ENCODE measurements at regions not wholly inside any gene's neighbourhood (a gene's known extent, or its start where the extent isn't known, plus 50 kb on each side); places are given as distances from the start of the nearest gene placed in this dataset.
A peak's percentile ranks its signal among the peaks of the same experiment; 100 is the strongest.

DNA sequence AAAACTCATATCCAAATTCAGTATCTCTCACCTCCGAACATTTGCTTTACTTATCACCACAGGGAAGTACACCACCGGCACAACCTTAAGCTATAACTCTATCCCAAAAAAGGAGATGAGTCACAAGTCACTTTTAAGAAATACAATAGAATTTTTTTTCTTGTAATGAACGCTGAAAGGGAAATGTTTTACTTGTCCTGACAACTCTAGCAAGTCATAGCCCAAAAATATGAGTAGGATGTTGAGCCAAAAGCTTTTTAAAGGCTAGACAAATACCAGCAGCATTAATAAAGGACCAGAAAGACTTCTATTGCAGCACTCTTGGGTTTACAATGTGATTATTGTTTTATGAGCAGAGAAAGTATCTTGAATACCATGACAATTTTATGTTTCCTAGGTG lies 147.3 kb upstream of the FST start:
- no peak for TF ChIP-seq EZH2phosphoT487 (IDR thresholded peaks at IDR 0.05; ENCODE audit: borderline replicate concordance, low read length)
- Histone ChIP-seq H3K4me1 (ENCODE audit: insufficient read depth, low read length) (peaks cover 62% of the 10 kb centered on the region), H3K79me2 (ENCODE audit: low read length) (no peaks in the 10 kb centered on the region), H3K9ac (ENCODE audit: low read length) (peak overlapping the region; percentile 82), H3K4me3 (ENCODE audit: low read length) (no peak overlapping the region), H3K36me3 (ENCODE audit: low read depth, low read length) (no peaks in the 10 kb centered on the region), H3K9me3 (ENCODE audit: low read length) (no peaks in the 10 kb centered on the region), H4K20me1 (ENCODE audit: low read length) (no peaks in the 10 kb centered on the region), H3K27me3 (ENCODE audit: low read length) (no peaks in the 10 kb centered on the region), H3K4me2 (ENCODE audit: low read length) (peak overlapping the region; percentile 46), H3K27ac (ENCODE audit: low read length) (peak overlapping the region; percentile 100), H3F3A (ENCODE audit: low read length, unreplicated experiment) (peaks cover 23% of the 10 kb centered on the region), H2AFZ (ENCODE audit: low read length) (no peak overlapping the region), H3K9me2 (replicated peaks; ENCODE audit: low read length) (no peaks in the 10 kb centered on the region)
- BruUV-seq (replicated peaks): no TSS peak
- DNase-seq: peak; percentile 82
- CTCF ChIA-PET: interaction anchor here (1.1 kb wide), 1 partner anchor 22 kb away, joined by 4 read pairs; no protein-coding TSS in a partner anchor
- intact Hi-C loops (cut with micrococcal nuclease): loop anchor here (1.0 kb wide), 3 partner anchors 29 to 147 kb away; partner anchors contain the start of gene FST
- ATAC-seq: peak; percentile 69
- POLR2A ChIA-PET (ENCODE audit: unreplicated experiment): interaction anchor here (0.5 to 0.7 kb wide), 4 partner anchors 28 to 263 kb away, joined by 3 to 9 read pairs (median 4); partner anchors contain the start of gene FST

DNA sequence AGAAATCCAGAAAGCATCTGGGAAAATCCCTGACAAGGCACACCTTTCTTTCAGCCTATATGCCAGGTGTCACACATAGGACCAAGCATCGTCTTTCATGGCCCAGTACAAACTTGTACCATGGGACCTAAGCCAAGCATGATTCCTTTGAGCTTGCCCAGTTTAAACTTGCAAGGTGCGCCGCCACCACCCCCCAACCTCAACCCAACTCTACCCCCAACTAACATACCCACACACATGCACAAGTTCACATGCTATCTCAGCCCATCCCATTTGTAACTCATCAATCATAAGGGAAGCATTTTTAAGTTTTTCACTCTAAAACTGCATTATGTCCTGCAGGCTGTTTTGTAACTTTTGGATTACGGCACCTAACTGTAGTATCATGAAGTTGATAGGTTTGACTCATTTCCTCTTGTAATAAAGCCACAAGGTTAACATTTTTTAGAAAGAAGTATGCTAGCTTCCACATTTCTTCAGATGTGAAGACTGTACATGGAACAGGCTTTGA lies 145.9 kb upstream of the FST start:
- Histone ChIP-seq H3K9me3 (ENCODE audit: low read length) (no peaks in the 10 kb centered on the region), H2AFZ (ENCODE audit: low read length) (no peak overlapping the region), H3K4me3 (ENCODE audit: low read length) (0 out of 2 replicates have a peak overlapping the region, but pooled peaks have one; percentile 3), H3K27ac (ENCODE audit: low read length) (peak overlapping the region; percentile 100), H3K27me3 (ENCODE audit: low read length) (no peaks in the 10 kb centered on the region), H3F3A (ENCODE audit: low read length, unreplicated experiment) (peaks cover 23% of the 10 kb centered on the region), H4K20me1 (ENCODE audit: low read length) (no peaks in the 10 kb centered on the region), H3K4me2 (ENCODE audit: low read length) (peak overlapping the region; percentile 46), H3K79me2 (ENCODE audit: low read length) (no peaks in the 10 kb centered on the region), H3K4me1 (ENCODE audit: insufficient read depth, low read length) (peaks cover 63% of the 10 kb centered on the region), H3K9ac (ENCODE audit: low read length) (peak overlapping the region; percentile 82), H3K36me3 (ENCODE audit: low read depth, low read length) (no peaks in the 10 kb centered on the region), H3K9me2 (replicated peaks; ENCODE audit: low read length) (no peaks in the 10 kb centered on the region)
- CTCF ChIA-PET: interaction anchor here (0.7 to 1.2 kb wide), 3 partner anchors 28 to 72 kb away, joined by 3 to 4 read pairs (median 4); no protein-coding TSS in a partner anchor
- intact Hi-C loops (cut with micrococcal nuclease): loop anchor here (2.0 kb wide), 1 partner anchor 164 kb away; no protein-coding TSS in a partner anchor
- no TSS peak for BruUV-seq (replicated peaks)
- no peak for TF ChIP-seq EZH2 (IDR thresholded peaks at IDR 0.05; ENCODE audit: low read length, unreplicated experiment)
- TF ChIP-seq, protein P1, sequence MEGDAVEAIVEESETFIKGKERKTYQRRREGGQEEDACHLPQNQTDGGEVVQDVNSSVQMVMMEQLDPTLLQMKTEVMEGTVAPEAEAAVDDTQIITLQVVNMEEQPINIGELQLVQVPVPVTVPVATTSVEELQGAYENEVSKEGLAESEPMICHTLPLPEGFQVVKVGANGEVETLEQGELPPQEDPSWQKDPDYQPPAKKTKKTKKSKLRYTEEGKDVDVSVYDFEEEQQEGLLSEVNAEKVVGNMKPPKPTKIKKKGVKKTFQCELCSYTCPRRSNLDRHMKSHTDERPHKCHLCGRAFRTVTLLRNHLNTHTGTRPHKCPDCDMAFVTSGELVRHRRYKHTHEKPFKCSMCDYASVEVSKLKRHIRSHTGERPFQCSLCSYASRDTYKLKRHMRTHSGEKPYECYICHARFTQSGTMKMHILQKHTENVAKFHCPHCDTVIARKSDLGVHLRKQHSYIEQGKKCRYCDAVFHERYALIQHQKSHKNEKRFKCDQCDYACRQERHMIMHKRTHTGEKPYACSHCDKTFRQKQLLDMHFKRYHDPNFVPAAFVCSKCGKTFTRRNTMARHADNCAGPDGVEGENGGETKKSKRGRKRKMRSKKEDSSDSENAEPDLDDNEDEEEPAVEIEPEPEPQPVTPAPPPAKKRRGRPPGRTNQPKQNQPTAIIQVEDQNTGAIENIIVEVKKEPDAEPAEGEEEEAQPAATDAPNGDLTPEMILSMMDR (conservative IDR thresholded peaks at IDR 0.05; ENCODE audit: low read depth, low read length): no peak
- POLR2A ChIA-PET (ENCODE audit: unreplicated experiment): no interaction called here
- ATAC-seq (peak; percentile 48), DNase-seq (peak; percentile 81)

DNA sequence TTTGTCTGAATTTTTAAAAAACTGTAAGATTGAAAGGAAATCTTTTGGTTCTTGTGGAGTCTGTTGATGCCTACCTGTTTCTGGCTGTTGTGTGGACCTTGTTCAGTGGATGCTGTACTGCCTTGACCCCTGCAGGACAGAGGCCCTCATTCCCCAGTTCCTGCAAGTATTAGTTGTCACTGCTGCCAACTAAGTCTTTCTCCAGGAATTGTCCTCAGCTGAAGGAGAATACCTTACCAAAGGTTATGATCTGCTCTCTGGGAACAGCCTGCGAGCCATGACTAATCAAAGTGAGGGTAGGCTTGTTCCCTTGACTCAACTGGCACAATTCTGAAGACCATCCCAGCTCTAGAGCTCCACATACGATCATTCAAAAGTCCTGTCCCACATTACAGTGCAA lies 145.3 kb upstream of the FST start:
- Histone ChIP-seq H3F3A (ENCODE audit: low read length, unreplicated experiment) (peaks cover 23% of the 10 kb centered on the region), H3K9ac (ENCODE audit: low read length) (peak overlapping the region; percentile 82), H3K79me2 (ENCODE audit: low read length) (no peaks in the 10 kb centered on the region), H3K36me3 (ENCODE audit: low read depth, low read length) (no peaks in the 10 kb centered on the region), H3K27ac (ENCODE audit: low read length) (peak overlapping the region; percentile 100), H3K9me3 (ENCODE audit: low read length) (no peaks in the 10 kb centered on the region), H4K20me1 (ENCODE audit: low read length) (no peaks in the 10 kb centered on the region), H2AFZ (ENCODE audit: low read length) (no peak overlapping the region), H3K4me2 (ENCODE audit: low read length) (peak overlapping the region; percentile 46), H3K4me1 (ENCODE audit: insufficient read depth, low read length) (peaks cover 63% of the 10 kb centered on the region), H3K4me3 (ENCODE audit: low read length) (no peak overlapping the region), H3K27me3 (ENCODE audit: low read length) (no peaks in the 10 kb centered on the region), H3K9me2 (replicated peaks; ENCODE audit: low read length) (no peaks in the 10 kb centered on the region)
- CTCF ChIA-PET: interaction anchor here (1.1 to 1.2 kb wide), 2 partner anchors 28 to 73 kb away, joined by 3 to 4 read pairs; no protein-coding TSS in a partner anchor
- TF ChIP-seq EZH2 (IDR thresholded peaks at IDR 0.05; ENCODE audit: low read length, unreplicated experiment) (no peak), EZH2phosphoT487 (IDR thresholded peaks at IDR 0.05; ENCODE audit: borderline replicate concordance, low read length) (no peak)
- TF ChIP-seq, protein P1 (conservative IDR thresholded peaks at IDR 0.05; ENCODE audit: low read depth, low read length): peak; percentile 47; the same call in 1 of the 2 replicates
- peak; percentile 7; the same call in 1 of the 2 replicates for ATAC-seq
- intact Hi-C loops (cut with micrococcal nuclease): loop anchor here (2.0 kb wide), 1 partner anchor 164 kb away; no protein-coding TSS in a partner anchor
- TSS peak; percentile 29 for BruUV-seq (replicated peaks)
- POLR2A ChIA-PET (ENCODE audit: unreplicated experiment): no interaction called here
- peak; percentile 48 for DNase-seq

Measured in PC-3 (cell line).